Neutrophil (primary cell): ENCODE measurements at regions not wholly inside any gene's neighbourhood (a gene's known extent, or its start where the extent isn't known, plus 50 kb on each side); places are given as distances from the start of the nearest gene placed in this dataset.

Source experiments
- H3K27ac ChIP-seq: fragments of 200-600 bp; sonication (generic); 2 replicates; pipeline ENCODE4 v1.5.1; 2016; ENCODE audit warnings: mild to moderate bottlenecking, moderate library complexity
- H3K27me3 ChIP-seq: fragments of 200-600 bp; sonication (generic); 2 replicates; pipeline ENCODE4 v1.6.0; 2016; ENCODE audit warnings: mild to moderate bottlenecking
- H3K36me3 ChIP-seq: fragments of 200-600 bp; sonication (generic); 2 replicates; pipeline ENCODE4 v1.5.1; 2017
- H3K4me1 ChIP-seq, 2 experiments: fragments of 200-600 bp in 1 of 2; sonication (generic) in 1 of 2; 1 replicate in 1 of 2; 2 replicates in 1 of 2; pipeline versions ENCODE4 v1.5.1 to v1.6.1; 2013 to 2016; ENCODE audit warnings: low read depth in 1 of 2, low read length in 1 of 2, mild to moderate bottlenecking in 1 of 2, moderate library complexity in 1 of 2; ENCODE audit not compliant: control insufficient read depth in 1 of 2, insufficient read depth in 1 of 2
- H3K4me3 ChIP-seq, 2 experiments: fragments of 200-600 bp in 1 of 2; sonication (generic) in 1 of 2; 1 replicate in 1 of 2; 2 replicates in 1 of 2; pipeline ENCODE4 v1.5.1; 2013 to 2016; ENCODE audit warnings: low read depth in 1 of 2, low read length in 1 of 2, mild to moderate bottlenecking in 1 of 2, moderate library complexity in 1 of 2
- H3K9me3 ChIP-seq: fragments of 200-600 bp; sonication (generic); 2 replicates; pipeline ENCODE4 v1.5.1; 2016
- TF ChIP-seq, protein P1 (sequence below): fragments of 200-600 bp; sonication (generic); IDR thresholded peaks from 2 replicates; pipeline ENCODE4 v1.5.1; 2016; ENCODE audit warnings: antibody characterized with exemption

DNA sequence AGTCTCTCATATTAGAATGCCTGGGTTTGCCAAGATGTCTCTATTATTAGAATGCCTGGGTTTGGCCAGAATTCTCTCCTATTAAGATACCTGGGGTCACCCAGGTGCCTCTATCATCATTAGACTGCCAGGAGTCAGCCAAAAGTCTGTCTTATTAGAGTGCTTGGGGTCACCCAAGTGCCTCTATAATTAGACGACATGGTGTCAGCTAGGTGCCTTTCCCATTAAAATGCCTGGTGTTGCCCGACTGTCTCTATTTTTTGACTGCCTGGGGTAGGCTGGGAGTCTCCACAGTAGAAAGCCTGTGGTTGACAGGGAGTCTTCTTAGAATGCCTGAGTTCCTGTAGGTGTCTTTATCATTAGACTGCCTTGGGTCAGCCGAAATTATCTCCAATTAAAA is 1536.6 kb downstream of the UQCRFS1 start:
- H3K27me3 ChIP-seq: no peaks in the 10 kb centered on the region
- no peaks in the 10 kb centered on the region for H3K4me1 ChIP-seq
- H3K9me3 ChIP-seq: no peaks in the 10 kb centered on the region
- H3K4me3 ChIP-seq: no peak overlapping the region
- H3K36me3 ChIP-seq: no peaks in the 10 kb centered on the region
- TF ChIP-seq, protein P1, sequence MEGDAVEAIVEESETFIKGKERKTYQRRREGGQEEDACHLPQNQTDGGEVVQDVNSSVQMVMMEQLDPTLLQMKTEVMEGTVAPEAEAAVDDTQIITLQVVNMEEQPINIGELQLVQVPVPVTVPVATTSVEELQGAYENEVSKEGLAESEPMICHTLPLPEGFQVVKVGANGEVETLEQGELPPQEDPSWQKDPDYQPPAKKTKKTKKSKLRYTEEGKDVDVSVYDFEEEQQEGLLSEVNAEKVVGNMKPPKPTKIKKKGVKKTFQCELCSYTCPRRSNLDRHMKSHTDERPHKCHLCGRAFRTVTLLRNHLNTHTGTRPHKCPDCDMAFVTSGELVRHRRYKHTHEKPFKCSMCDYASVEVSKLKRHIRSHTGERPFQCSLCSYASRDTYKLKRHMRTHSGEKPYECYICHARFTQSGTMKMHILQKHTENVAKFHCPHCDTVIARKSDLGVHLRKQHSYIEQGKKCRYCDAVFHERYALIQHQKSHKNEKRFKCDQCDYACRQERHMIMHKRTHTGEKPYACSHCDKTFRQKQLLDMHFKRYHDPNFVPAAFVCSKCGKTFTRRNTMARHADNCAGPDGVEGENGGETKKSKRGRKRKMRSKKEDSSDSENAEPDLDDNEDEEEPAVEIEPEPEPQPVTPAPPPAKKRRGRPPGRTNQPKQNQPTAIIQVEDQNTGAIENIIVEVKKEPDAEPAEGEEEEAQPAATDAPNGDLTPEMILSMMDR: no peak
- H3K27ac ChIP-seq: no peak overlapping the region

DNA sequence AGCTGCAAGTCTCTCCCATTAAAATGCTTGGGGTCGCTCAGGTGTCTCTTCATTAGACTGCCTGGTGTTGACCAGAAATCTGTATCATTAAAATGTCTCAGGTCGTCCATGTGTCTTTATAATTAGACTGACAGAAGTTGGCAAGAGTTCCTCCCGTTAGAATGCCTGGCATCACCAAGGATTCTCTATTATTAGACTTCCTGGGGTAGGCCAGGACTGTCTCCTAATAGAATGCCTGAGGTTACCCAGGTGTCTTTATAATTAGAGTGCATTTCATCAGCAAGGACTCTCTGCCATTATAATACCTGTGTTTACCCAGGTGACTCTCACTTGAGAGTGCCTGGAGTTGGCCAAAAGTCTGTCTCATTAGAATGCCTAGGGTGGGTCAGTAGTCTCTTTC is 1537.2 kb downstream of the UQCRFS1 start:
- H3K9me3 ChIP-seq: no peaks in the 10 kb centered on the region

DNA sequence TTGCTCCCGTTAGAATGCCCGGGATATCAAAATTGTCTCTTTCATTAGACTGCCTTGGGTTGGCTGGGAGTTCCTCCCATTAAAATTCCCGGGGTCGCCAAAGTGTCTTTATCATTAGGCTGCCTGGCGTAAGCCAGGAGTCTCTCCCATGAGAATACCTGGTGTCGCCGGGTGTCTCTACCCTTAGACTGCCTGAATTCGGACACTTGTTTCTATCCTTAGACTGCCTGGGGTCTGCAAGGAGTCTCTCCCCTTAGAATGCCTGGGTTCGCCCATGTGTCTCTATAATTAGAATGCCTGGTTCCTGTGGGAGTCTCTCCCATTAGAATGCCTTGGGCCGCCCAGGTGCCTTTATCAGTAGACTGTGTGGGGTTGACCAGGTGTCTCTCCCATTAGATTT is 1538.2 kb downstream of the UQCRFS1 start:
- Histone ChIP-seq H3K9me3 (no peaks in the 10 kb centered on the region), H3K27me3 (no peaks in the 10 kb centered on the region), H3K4me1 (no peaks in the 10 kb centered on the region), H3K27ac (no peak overlapping the region), H3K36me3 (no peaks in the 10 kb centered on the region), H3K4me3 (no peak overlapping the region)
- TF ChIP-seq, protein P1: no peak

More for the DNA sequence above, 1537.2 kb downstream of the UQCRFS1 start:
- no peaks in the 10 kb centered on the region for H3K27me3 ChIP-seq
- H3K27ac ChIP-seq: no peak overlapping the region
- TF ChIP-seq, protein P1: no peak
- no peaks in the 10 kb centered on the region for H3K4me1 ChIP-seq
- H3K4me3 ChIP-seq: no peak overlapping the region
- no peaks in the 10 kb centered on the region for H3K36me3 ChIP-seq

- TF ChIP-seq, protein P1: no peak
- H3K4me1 ChIP-seq: no peaks in the 10 kb centered on the region
- H3K27me3 ChIP-seq: no peaks in the 10 kb centered on the region
- no peak overlapping the region for H3K27ac ChIP-seq
- H3K36me3 ChIP-seq: no peaks in the 10 kb centered on the region
- no peaks in the 10 kb centered on the region for H3K9me3 ChIP-seq
- H3K4me3 ChIP-seq: no peak overlapping the region
Measured at GRCh38 chr19:27673986-27674385, 1539.0 kb downstream of the UQCRFS1 start.

- Histone ChIP-seq H3K4me1 (no peaks in the 10 kb centered on the region), H3K36me3 (no peaks in the 10 kb centered on the region), H3K27me3 (no peaks in the 10 kb centered on the region), H3K27ac (no peak overlapping the region), H3K4me3 (no peak overlapping the region), H3K9me3 (no peaks in the 10 kb centered on the region)
- TF ChIP-seq, protein P1: no peak
Measured at GRCh38 chr19:27672309-27673047, 1540.5 kb downstream of the UQCRFS1 start.
